Lung (tissue), 11 donors: ENCODE measurements at regions not wholly inside any gene's neighbourhood (a gene's known extent, or its start where the extent isn't known, plus 50 kb on each side); places are given as distances from the start of the nearest gene placed in this dataset.
"Not testable (repeated sequence)": the region's sequence is repeated elsewhere in the genome, so short reads cannot be mapped to it uniquely, and the experiment has no call there.

Source experiments
- ATAC-seq: fragments of 200-7000 bp; cut with Tn5 transposase; one replicate; pipeline ENCODE4 v1.9.1; 2020; ENCODE audit warnings: moderate number of reproducible peaks; ENCODE audit not compliant: insufficient read depth, low FRiP score
- DNase-seq, 3 donors: peaks; one replicate each; pipeline ENCODE4 v3.0.0-alpha.2; 2013 to 2017
- H3K27ac ChIP-seq, 2 donors: one replicate each; pipeline ENCODE4 v1.5.1; 2013; ENCODE audit warnings: mild to moderate bottlenecking in 2 of 2, moderate library complexity in 2 of 2, control low read depth in 1 of 2, inconsistent platforms in 1 of 2, low read depth in 1 of 2, low read length in 1 of 2
- H3K27me3 ChIP-seq, 3 donors: one replicate each; pipeline ENCODE4 v1.5.1; 2013; ENCODE audit warnings: low read length in 2 of 3; ENCODE audit not compliant: control insufficient read depth in 3 of 3, insufficient read depth in 3 of 3
- H3K36me3 ChIP-seq, 4 donors: one replicate each; pipeline ENCODE4 v1.5.1; 2013; ENCODE audit warnings: low read length in 4 of 4, mild to moderate bottlenecking in 1 of 4, moderate library complexity in 1 of 4; ENCODE audit not compliant: control insufficient read depth in 4 of 4, insufficient read depth in 4 of 4
- H3K4me1 ChIP-seq, 5 donors: one replicate each; pipeline ENCODE4 v1.5.1; 2013; ENCODE audit warnings: low read length in 5 of 5, mild to moderate bottlenecking in 2 of 5, moderate library complexity in 1 of 5; ENCODE audit not compliant: control insufficient read depth in 5 of 5, insufficient read depth in 5 of 5
- H3K4me3 ChIP-seq: one replicate; pipeline ENCODE4 v1.5.1; 2013; ENCODE audit warnings: mild to moderate bottlenecking, control low read depth, moderate library complexity
- H3K9ac ChIP-seq, 2 donors: one replicate each; pipeline ENCODE4 v1.5.1; 2013; ENCODE audit warnings: low read length in 2 of 2, control low read depth in 1 of 2; ENCODE audit not compliant: insufficient read depth in 1 of 2
- H3K9me3 ChIP-seq, 4 donors: one replicate each; pipeline ENCODE4 v1.5.1; 2013; ENCODE audit warnings: low read length in 3 of 4, mild to moderate bottlenecking in 1 of 4, moderate library complexity in 1 of 4; ENCODE audit not compliant: control insufficient read depth in 4 of 4, insufficient read depth in 3 of 4
- CTCF ChIP-seq: IDR thresholded peaks from 2 replicates; pipeline ENCODE4 v1.5.1; 2012; ENCODE audit warnings: mild to moderate bottlenecking; ENCODE audit errors: control extremely low read depth, extremely low read depth
- WGBS, 2 donors: extraction: QIAGEN DNeasy Blood & Tissue Kit; methylation state at CpG; one replicate each; pipeline ENCODE4 v1.1.7; 2013; 5-methylcytosine and 5-hydroxymethylcytosine counted together
- donor health status: control.
- donor health status: control.
- donor health status: Bipolar disorder and iron deficiency.
- donor health status: healthy.
- donor health status: DM: yes; HTN: yes; CAD: no.

- TF ChIP-seq CTCF, result no peak
- H3K4me3 ChIP-seq, result no peak overlapping the region
- no peak overlapping the region for H3K27ac ChIP-seq
- peaks cover 0 to 4% (median 2%) of the 10 kb centered on the region in 4 donors for H3K9me3 ChIP-seq
- no peaks in the 10 kb centered on the region for H3K36me3 ChIP-seq
- ATAC-seq, result no peak
- 78 to 86% methylated on average over 1 of the region's 1 CpG for WGBS, 2 donors
- no peak for DNase-seq
- no peaks in the 10 kb centered on the region for H3K4me1 ChIP-seq
- H3K9ac ChIP-seq, result no peak overlapping the region
- H3K27me3 ChIP-seq, result no peaks in the 10 kb centered on the region
These were observed 159.1 kb upstream of the CREB1 start for GRCh38 chr2:207370646-207371045.

- no peak overlapping the region for H3K9ac ChIP-seq
- H3K9me3 ChIP-seq, result peaks cover 0 to 4% (median 2%) of the 10 kb centered on the region in 4 donors
- H3K4me3 ChIP-seq, result no peak overlapping the region
- ATAC-seq, result no peak
- TF ChIP-seq CTCF, result no peak
- H3K36me3 ChIP-seq, result no peaks in the 10 kb centered on the region
- no peaks in the 10 kb centered on the region for H3K27me3 ChIP-seq
- DNase-seq, result no peak
- no peaks in the 10 kb centered on the region for H3K4me1 ChIP-seq
- H3K27ac ChIP-seq, result no peak overlapping the region
These were observed 157.9 kb upstream of the CREB1 start for GRCh38 chr2:207371877-207372276.

DNA sequence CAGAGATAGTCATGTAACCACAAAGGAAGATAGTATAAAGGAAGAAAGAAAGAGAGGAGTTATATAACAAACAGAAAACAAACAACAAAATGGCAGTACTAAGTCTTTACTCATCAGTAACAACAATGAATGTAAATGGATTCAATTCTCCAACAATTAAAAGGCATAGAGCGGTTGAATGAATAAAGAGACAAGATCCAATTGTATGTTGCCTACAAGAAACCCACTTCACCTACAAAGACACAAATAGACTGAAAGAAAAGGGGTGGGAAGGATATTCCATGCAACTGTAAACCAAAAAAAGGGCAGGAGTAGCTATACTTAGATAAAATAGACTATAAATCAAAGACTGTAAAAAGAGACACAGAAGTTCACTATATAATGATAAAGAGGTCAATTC lies 157.3 kb upstream of the CREB1 start:
- H3K36me3 ChIP-seq, result no peaks in the 10 kb centered on the region
- no peak overlapping the region for H3K4me3 ChIP-seq
- no peak overlapping the region for H3K27ac ChIP-seq
- ATAC-seq (no peak), DNase-seq (no peak)
- H3K9me3 ChIP-seq, result peaks cover 0 to 4% (median 2%) of the 10 kb centered on the region in 4 donors
- no peaks in the 10 kb centered on the region for H3K27me3 ChIP-seq
- H3K9ac ChIP-seq, result no peak overlapping the region
- no peaks in the 10 kb centered on the region for H3K4me1 ChIP-seq
- no peak for TF ChIP-seq CTCF
- WGBS, 2 donors, result 93 to 100% methylated on average over 1 of the region's 1 CpG

DNA sequence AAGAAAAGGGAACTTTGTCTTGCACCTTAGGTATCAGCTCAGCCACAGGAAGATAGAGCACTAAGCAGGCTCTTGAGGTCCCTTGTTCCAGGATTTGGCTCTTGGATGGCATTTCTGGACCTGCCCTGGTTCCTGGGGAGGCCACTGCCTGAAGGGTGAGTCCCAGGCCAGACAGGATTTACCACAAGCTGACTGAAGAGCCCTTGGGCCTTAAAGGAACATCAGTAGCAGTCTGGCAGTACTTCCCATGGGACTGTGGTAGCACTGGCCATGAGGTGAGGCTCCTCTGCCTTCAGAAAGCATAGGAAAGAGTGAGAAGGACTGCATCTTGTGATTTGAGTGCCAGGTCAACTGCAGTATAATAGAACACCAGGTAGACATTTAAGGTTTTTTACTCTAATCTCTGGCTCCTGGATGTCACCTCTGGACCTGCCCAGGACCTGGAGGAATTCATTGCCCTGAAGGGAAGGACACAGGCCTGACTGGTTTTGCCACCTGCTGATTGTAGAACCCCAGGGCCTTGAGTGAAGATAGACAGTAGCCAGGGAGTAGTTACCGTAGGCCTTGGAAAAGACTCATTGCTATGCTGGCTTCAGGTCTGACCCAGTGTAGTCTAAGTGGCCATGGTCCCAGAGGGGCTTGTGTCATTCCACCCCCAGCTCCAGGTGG lies 154.4 kb upstream of the CREB1 start:
- Histone ChIP-seq H3K9ac (no peak overlapping the region), H3K4me1 (no peaks in the 10 kb centered on the region), H3K36me3 (no peaks in the 10 kb centered on the region), H3K4me3 (no peak overlapping the region), H3K27me3 (no peaks in the 10 kb centered on the region), H3K27ac (no peak overlapping the region), H3K9me3 (peaks cover 0 to 5% (median 3%) of the 10 kb centered on the region in 4 donors)
- no peak for TF ChIP-seq CTCF
- WGBS, 2 donors, result 92% methylated on average over 1 of the region's 1 CpG
- DNase-seq (no peak), ATAC-seq (no peak)

- 93 to 95% methylated on average over 2 of the region's 2 CpGs for WGBS, 2 donors
- DNase-seq, H3K4me1 ChIP-seq, H3K9ac ChIP-seq, H3K9me3 ChIP-seq, H3K27ac ChIP-seq, H3K36me3 ChIP-seq, H3K4me3 ChIP-seq, H3K27me3 ChIP-seq, ATAC-seq: not testable (repeated sequence)
These were observed 151.1 kb upstream of the CREB1 start for GRCh38 chr2:207378620-207379019.
